Mucosa of stomach (tissue), 1 donor: ENCODE measurements at regions not wholly inside any gene's neighbourhood (a gene's known extent, or its start where the extent isn't known, plus 50 kb on each side); places are given as distances from the start of the nearest gene placed in this dataset.

Experiments
- H3K27me3 ChIP-seq: one replicate; pipeline ENCODE4 v1.7.0; 2013; ENCODE audit warnings: mild to moderate bottlenecking, low read length; ENCODE audit not compliant: control insufficient read depth, insufficient read depth
- H3K36me3 ChIP-seq: one replicate; pipeline ENCODE4 v1.7.0; 2013; ENCODE audit warnings: low read length; ENCODE audit not compliant: control insufficient read depth, insufficient read depth
- H3K4me1 ChIP-seq: one replicate; pipeline ENCODE4 v1.7.0; 2013; ENCODE audit warnings: mild to moderate bottlenecking, low read length; ENCODE audit not compliant: control insufficient read depth, insufficient read depth
- H3K4me3 ChIP-seq: one replicate; pipeline ENCODE4 v1.7.0; 2013; ENCODE audit warnings: low read length
- H3K9ac ChIP-seq: one replicate; pipeline ENCODE4 v1.7.0; 2013; ENCODE audit warnings: mild to moderate bottlenecking, low read length, moderate library complexity
- H3K9me3 ChIP-seq: one replicate; pipeline ENCODE4 v1.7.0; 2013; ENCODE audit warnings: mild to moderate bottlenecking, low read length, moderate library complexity; ENCODE audit not compliant: control insufficient read depth
- donor health status: Pancreatic carcinoma.

- Histone ChIP-seq H3K4me1 (peaks cover 64% of the 10 kb centered on the region), H3K9me3 (no peaks in the 10 kb centered on the region), H3K4me3 (no peak overlapping the region), H3K27me3 (no peaks in the 10 kb centered on the region), H3K36me3 (no peaks in the 10 kb centered on the region), H3K9ac (no peak overlapping the region)
These were observed 66.5 kb upstream of the TENT5A start for GRCh38 chr6:81818901-81819361.

- no peak overlapping the region for H3K9ac ChIP-seq
- no peaks in the 10 kb centered on the region for H3K36me3 ChIP-seq
- H3K9me3 ChIP-seq: no peaks in the 10 kb centered on the region
- H3K4me3 ChIP-seq: no peak overlapping the region
- H3K27me3 ChIP-seq: no peaks in the 10 kb centered on the region
- H3K4me1 ChIP-seq: peaks cover 56% of the 10 kb centered on the region
These were observed 63.9 kb upstream of the TENT5A start for GRCh38 chr6:81816380-81816779.

- Histone ChIP-seq H3K9me3 (no peaks in the 10 kb centered on the region), H3K4me3 (no peak overlapping the region), H3K27me3 (no peaks in the 10 kb centered on the region), H3K4me1 (peaks cover 43% of the 10 kb centered on the region), H3K36me3 (no peaks in the 10 kb centered on the region), H3K9ac (no peak overlapping the region)
These were observed 62.0 kb upstream of the TENT5A start for GRCh38 chr6:81814370-81815076.

DNA sequence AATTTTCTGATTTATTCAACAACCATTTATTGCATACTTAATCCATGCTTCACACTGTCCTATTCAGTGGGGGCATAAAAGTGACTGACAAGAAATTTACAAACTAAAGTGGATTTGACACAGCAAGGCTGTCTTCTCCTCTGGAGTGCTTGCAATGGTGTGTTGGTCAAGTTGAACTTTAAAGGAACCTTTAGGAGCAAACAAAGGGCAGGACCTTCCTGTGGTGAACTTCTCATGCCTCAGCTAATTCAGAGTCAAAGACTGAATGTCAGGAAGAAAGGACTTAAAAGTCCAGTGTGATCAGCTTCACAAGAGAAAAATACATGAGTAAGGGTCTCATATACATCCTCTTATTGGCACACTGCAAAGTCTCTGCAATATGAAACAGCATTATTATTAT, 60.8 kb upstream of the TENT5A start:
- Histone ChIP-seq H3K36me3 (no peaks in the 10 kb centered on the region), H3K9me3 (no peaks in the 10 kb centered on the region), H3K9ac (no peak overlapping the region), H3K4me3 (no peak overlapping the region), H3K27me3 (no peaks in the 10 kb centered on the region), H3K4me1 (peaks cover 33% of the 10 kb centered on the region)

DNA sequence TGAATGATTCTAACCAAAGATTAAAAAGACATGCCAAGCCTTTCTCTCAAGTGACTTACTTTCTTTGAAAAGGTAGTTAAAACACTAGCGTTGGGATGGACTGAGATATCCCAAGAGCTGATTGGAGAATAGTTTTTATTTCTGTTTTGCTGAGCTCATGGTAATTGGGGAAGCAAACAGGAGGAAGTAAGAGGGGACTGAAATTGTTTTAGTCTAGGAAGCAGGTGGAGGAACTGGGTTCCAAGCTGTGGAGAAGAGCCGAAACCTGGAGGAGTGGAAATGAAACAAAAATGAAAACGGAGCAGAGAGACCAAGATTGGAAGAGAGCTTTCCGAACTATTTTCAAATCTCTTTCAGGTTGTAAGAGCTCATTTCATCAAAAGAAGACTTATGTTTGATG, 59.9 kb upstream of the TENT5A start:
- no peak overlapping the region for H3K4me3 ChIP-seq
- no peaks in the 10 kb centered on the region for H3K36me3 ChIP-seq
- H3K4me1 ChIP-seq: peaks cover 33% of the 10 kb centered on the region
- H3K9ac ChIP-seq: no peak overlapping the region
- H3K9me3 ChIP-seq: no peaks in the 10 kb centered on the region
- no peaks in the 10 kb centered on the region for H3K27me3 ChIP-seq

DNA sequence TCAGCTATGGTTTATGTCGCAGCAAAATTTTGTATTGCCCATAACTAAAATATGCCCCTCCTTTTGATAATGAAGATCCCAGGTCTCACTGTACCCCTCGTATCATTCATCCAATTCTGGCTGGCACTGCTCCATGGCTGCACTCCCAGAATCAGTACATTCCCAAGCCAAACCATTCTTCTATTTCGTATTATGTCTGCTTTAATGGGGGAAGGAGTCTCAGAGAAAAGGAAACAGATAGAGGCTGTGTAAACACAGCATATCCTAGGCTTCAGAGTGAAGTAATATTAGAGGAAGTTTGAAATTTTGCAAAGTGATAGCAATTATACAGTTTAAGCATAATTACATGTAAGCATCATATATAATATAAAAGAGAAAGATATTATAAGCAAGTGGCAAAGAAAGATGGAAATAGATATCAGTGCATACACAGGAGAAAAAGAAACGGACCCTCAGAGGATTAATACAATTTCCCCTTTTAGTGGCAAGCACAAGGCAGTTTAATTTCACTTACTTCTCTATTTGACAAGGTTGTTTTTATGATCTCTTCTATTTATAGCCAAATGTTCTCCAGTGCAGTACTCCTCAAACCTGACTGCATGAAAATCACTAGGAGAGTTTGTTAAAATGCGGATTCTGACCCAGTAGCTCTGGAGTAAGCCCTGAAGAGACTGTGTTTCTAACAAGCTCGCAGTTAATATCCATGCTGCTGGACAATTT, 56.5 kb upstream of the TENT5A start:
- Histone ChIP-seq H3K4me1 (peaks cover 8% of the 10 kb centered on the region), H3K9ac (no peak overlapping the region), H3K4me3 (no peak overlapping the region), H3K9me3 (no peaks in the 10 kb centered on the region), H3K27me3 (no peaks in the 10 kb centered on the region), H3K36me3 (no peaks in the 10 kb centered on the region)

DNA sequence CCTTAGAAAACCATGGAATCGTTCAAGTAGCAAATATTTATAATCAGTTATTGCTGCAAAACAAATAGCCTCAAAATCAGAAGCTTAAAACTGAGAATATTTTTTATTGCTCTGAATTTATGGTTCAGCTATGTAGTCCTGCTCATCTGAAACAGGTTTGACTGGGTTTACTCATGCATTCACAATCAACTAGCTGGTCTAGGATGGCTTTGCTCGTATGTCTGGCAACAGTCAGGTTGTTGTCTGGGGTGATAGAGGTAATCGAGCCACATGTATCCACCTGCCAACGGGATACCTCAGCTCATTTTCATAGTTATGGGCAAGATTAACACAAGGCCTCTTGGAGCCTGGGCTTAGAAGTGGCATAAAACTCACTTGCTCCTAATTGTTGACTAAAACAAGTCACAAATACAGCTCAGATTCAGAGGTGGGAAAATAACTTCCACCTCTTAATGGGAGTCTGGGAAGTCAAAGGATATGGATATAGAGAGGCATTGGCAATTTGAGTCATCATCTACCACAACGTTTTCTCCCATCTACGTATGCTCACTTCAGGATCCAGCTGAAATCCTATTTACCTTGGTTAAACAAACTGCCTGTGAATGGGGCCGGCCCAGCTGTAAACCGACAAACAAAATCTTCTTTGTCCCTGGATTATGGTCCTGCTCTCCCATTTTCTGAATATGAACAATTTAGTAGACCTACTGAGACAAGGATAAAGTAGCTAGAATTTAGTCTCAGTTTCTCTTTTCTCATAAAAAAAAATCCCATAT, 54.5 kb upstream of the TENT5A start:
- peaks cover 6% of the 10 kb centered on the region for H3K4me1 ChIP-seq

DNA sequence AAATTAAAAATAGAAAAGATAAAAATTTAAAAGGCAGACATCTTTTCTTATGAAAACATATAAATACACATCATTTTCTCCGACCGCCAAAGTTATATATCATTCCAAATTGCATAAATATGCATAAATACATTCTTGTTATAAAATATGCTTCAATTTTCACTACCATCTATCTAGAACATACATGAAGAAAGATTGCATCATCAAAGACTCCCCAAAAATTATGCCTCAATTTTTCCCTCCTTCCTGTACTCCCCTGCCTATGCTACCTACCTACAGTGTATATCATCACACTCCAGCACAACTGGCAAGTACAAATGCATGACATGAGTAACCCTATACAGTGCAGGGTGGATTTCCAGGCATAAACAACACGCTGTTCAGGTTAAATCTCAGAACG, 49.9 kb upstream of the TENT5A start:
- Histone ChIP-seq H3K27me3 (no peaks in the 10 kb centered on the region), H3K4me1 (peaks cover 6% of the 10 kb centered on the region), H3K9me3 (no peaks in the 10 kb centered on the region), H3K36me3 (no peaks in the 10 kb centered on the region), H3K9ac (no peak overlapping the region), H3K4me3 (no peak overlapping the region)

More for the DNA sequence above, 54.5 kb upstream of the TENT5A start:
- Histone ChIP-seq H3K4me3 (no peak overlapping the region), H3K27me3 (no peaks in the 10 kb centered on the region), H3K9ac (no peak overlapping the region), H3K36me3 (no peaks in the 10 kb centered on the region), H3K9me3 (no peaks in the 10 kb centered on the region)
